Sciatic nerve (tissue), 2 donors: ENCODE measurements at regions not wholly inside any gene's neighbourhood (a gene's known extent, or its start where the extent isn't known, plus 50 kb on each side); places are given as distances from the start of the nearest gene placed in this dataset.

Experiments used
- ATAC-seq: fragments of 200-7000 bp; cut with Tn5 transposase; one replicate; pipeline ENCODE4 v1.9.1; 2020; ENCODE audit warnings: mild to moderate bottlenecking, moderate library complexity
- DNase-seq: peaks from one replicate; pipeline ENCODE4 v3.0.0-alpha.2; 2020; ENCODE audit warnings: low spot score
- intact Hi-C: fragments of 100-400 bp; cut with DNase I; formaldehyde crosslinking; loops from one replicate; pipeline ENCODE4 v1.14.2; 2022
- donor health status: DM: no; HTN: no; CAD: no.
- donor health status: DM: no; HTN: no; CAD: no.

GRCh38 chr12:108389544-108389943, 50.4 kb upstream of the CMKLR1 start:
- no peak for ATAC-seq
- DNase-seq = no peak
- intact Hi-C loops = no loop called here
